Pancreas (tissue), 10 donors: ENCODE measurements at regions not wholly inside any gene's neighbourhood (a gene's known extent, or its start where the extent isn't known, plus 50 kb on each side); places are given as distances from the start of the nearest gene placed in this dataset.

ENCODE experiments used
- ATAC-seq, 4 donors: fragments of 200-7000 bp; cut with Tn5 transposase; one replicate each; pipeline versions ENCODE4 v1.8.0 to v1.9.1; 2020; ENCODE audit warnings: mild to moderate bottlenecking in 4 of 4, moderate library complexity in 4 of 4
- DNase-seq, 6 donors: peaks; one replicate each; pipeline ENCODE4 v3.0.0-alpha.2; 2020
- FAIRE-seq: peaks from 2 replicates; lab custom pipeline; 2012; peaks lifted over from hg19 to GRCh38; lab: Jason Lieb, UNC
- H3K27ac ChIP-seq, 4 donors: fragments of 200-600 bp; sonication (generic); 1 replicate in 3 of 4; 2 replicates in 1 of 4; pipeline versions ENCODE4 v1.5.0 to v1.8.0; 2020
- H3K27me3 ChIP-seq, 4 donors: fragments of 200-600 bp; one replicate each; pipeline ENCODE4 v1.8.0; 2021
- H3K36me3 ChIP-seq, 3 donors: fragments of 200-600 bp; sonication (generic) in 1 of 3; one replicate each; pipeline versions ENCODE4 v1.5.0 to v1.8.0; 2020 to 2021
- H3K4me1 ChIP-seq, 3 donors: fragments of 200-600 bp; one replicate each; pipeline ENCODE4 v1.8.0; 2021
- H3K4me3 ChIP-seq, 4 donors: fragments of 200-600 bp; sonication (generic) in 2 of 4; one replicate each; pipeline versions ENCODE4 v1.5.0 to v1.8.0; 2020 to 2021
- H3K9me3 ChIP-seq, 4 donors: fragments of 200-600 bp; one replicate each; pipeline ENCODE4 v1.8.0; 2021
- CTCF ChIP-seq, 4 donors: fragments of 200-600 bp; sonication (generic) in 3 of 4; IDR thresholded peaks; one replicate each; pipeline versions ENCODE4 v1.5.0 to v1.8.0; 2021; ENCODE audit warnings: antibody characterized with exemption in 4 of 4
- WGBS, 2 donors: extraction: QIAGEN DNeasy Blood & Tissue Kit; methylation state at CpG; one replicate each; pipeline ENCODE4 v1.1.7; 2013; 5-methylcytosine and 5-hydroxymethylcytosine counted together
- intact Hi-C, 3 donors: fragments of 100-400 bp; cut with DNase I; formaldehyde crosslinking; loops; one replicate each; pipeline versions ENCODE4 v1.11.1 to v1.14.2; 2022
- donor health status: healthy with polysubstance abuse.
- donor health status: DM: no; HTN: no; CAD: no; lungs with moderate emphysema.
- donor health status: DM: no; HTN: no; CAD: no.
- donor health status: control.
- donor health status: control.
- donor health status: Bipolar disorder and iron deficiency.
- donor health status: DM: yes; HTN: yes; CAD: no.
- donor health status: DM: no; HTN: no; CAD: no.
- donor health status: DM: no; HTN: no; CAD: no.
- donor health status: DM: yes; HTN: yes; CAD: no.

GRCh38 chr9:18269561-18269960 lies 204.4 kb upstream of the ADAMTSL1 start:
- no peaks in the 10 kb centered on the region for H3K9me3 ChIP-seq
- intact Hi-C loops, result no loop called here
- H3K27ac ChIP-seq, result no peak overlapping the region
- DNase-seq (no peak), FAIRE-seq (no peak), ATAC-seq (no peak)
- no peak overlapping the region for H3K4me3 ChIP-seq
- H3K4me1 ChIP-seq, result no peaks in the 10 kb centered on the region
- H3K27me3 ChIP-seq, result no peaks in the 10 kb centered on the region
- no peak for TF ChIP-seq CTCF (IDR thresholded peaks at IDR 0.05)
- H3K36me3 ChIP-seq, result no peaks in the 10 kb centered on the region

- DNase-seq, result no peak
Measured at GRCh38 chr9:18274693-18275092, 199.3 kb upstream of the ADAMTSL1 start.

GRCh38 chr9:18275313-18275990 lies 198.5 kb upstream of the ADAMTSL1 start:
- Histone ChIP-seq H3K9me3 (no peaks in the 10 kb centered on the region), H3K27me3 (no peaks in the 10 kb centered on the region), H3K36me3 (no peaks in the 10 kb centered on the region), H3K4me1 (no peaks in the 10 kb centered on the region), H3K27ac (no peak overlapping the region), H3K4me3 (no peak overlapping the region)
- 58 to 61% methylated on average over 3 of the region's 3 CpGs for WGBS, 2 donors
- intact Hi-C loops, result no loop called here
- FAIRE-seq (no peak), DNase-seq (no peak), ATAC-seq (no peak)
- TF ChIP-seq CTCF (IDR thresholded peaks at IDR 0.05), result no peak

More at GRCh38 chr9:18274693-18275092, 199.3 kb upstream of the ADAMTSL1 start:
- no peaks in the 10 kb centered on the region for H3K36me3 ChIP-seq
- no peak for ATAC-seq
- H3K27me3 ChIP-seq, result no peaks in the 10 kb centered on the region
- H3K9me3 ChIP-seq, result no peaks in the 10 kb centered on the region
- H3K4me1 ChIP-seq, result no peaks in the 10 kb centered on the region
- no peak overlapping the region for H3K27ac ChIP-seq
- intact Hi-C loops, result no loop called here
- H3K4me3 ChIP-seq, result no peak overlapping the region
- 3 to 8% methylated on average over 1 of the region's 1 CpG for WGBS, 2 donors
- TF ChIP-seq CTCF (IDR thresholded peaks at IDR 0.05), result no peak
- no peak for FAIRE-seq

GRCh38 chr9:18281291-18281690 lies 192.7 kb upstream of the ADAMTSL1 start:
- no peak for TF ChIP-seq CTCF (IDR thresholded peaks at IDR 0.05)
- Histone ChIP-seq H3K27me3 (no peaks in the 10 kb centered on the region), H3K27ac (no peak overlapping the region), H3K4me3 (no peak overlapping the region), H3K36me3 (no peaks in the 10 kb centered on the region), H3K4me1 (no peaks in the 10 kb centered on the region), H3K9me3 (no peaks in the 10 kb centered on the region)
- intact Hi-C loops, result no loop called here
- 80% methylated on average over 8 of the region's 8 CpGs for WGBS, 2 donors
- ATAC-seq (no peak), DNase-seq (no peak), FAIRE-seq (no peak)

- H3K27ac ChIP-seq, result no peak overlapping the region
- H3K9me3 ChIP-seq, result no peaks in the 10 kb centered on the region
- intact Hi-C loops, result no loop called here
- 32 to 45% methylated on average over 1 of the region's 1 CpG for WGBS, 2 donors
- no peak overlapping the region for H3K4me3 ChIP-seq
- no peak for TF ChIP-seq CTCF (IDR thresholded peaks at IDR 0.05)
- FAIRE-seq (no peak), DNase-seq (no peak), ATAC-seq (no peak)
- H3K27me3 ChIP-seq, result no peaks in the 10 kb centered on the region
- no peaks in the 10 kb centered on the region for H3K4me1 ChIP-seq
- no peaks in the 10 kb centered on the region for H3K36me3 ChIP-seq
Measured at GRCh38 chr9:18294229-18294628, 179.7 kb upstream of the ADAMTSL1 start.
